ENCODE measurements at regions not wholly inside any gene's neighbourhood (a gene's known extent, or its start where the extent isn't known, plus 50 kb on each side); places are given as distances from the start of the nearest gene placed in this dataset.

- Histone ChIP-seq H3K27ac (ENCODE audit: low read length) (no peak overlapping the region), H3K9me3 (ENCODE audit: control insufficient read depth, low read depth, low read length) (no peaks in the 10 kb centered on the region), H3K4me3 (ENCODE audit: low read length) (no peak overlapping the region), H3K27me3 (ENCODE audit: control insufficient read depth, insufficient read depth, low read length) (peaks cover 26% of the 10 kb centered on the region), H3K4me1 (ENCODE audit: control insufficient read depth, insufficient read depth, low read length) (no peaks in the 10 kb centered on the region), H3K36me3 (ENCODE audit: control insufficient read depth, insufficient read depth, low read length) (no peaks in the 10 kb centered on the region)
- 80% methylated on average over 3 of the region's 11 CpGs for WGBS (ENCODE audit: insufficient coverage, low lambda C conversion rate)
- DNase-seq = no peak
Measured at GRCh38 chr15:69539345-69539744, 86.7 kb downstream of the RPLP1 start.

GRCh38 chr15:69540622-69541021, 88.0 kb downstream of the RPLP1 start:
- Histone ChIP-seq H3K4me1 (ENCODE audit: control insufficient read depth, insufficient read depth, low read length) (no peaks in the 10 kb centered on the region), H3K4me3 (ENCODE audit: low read length) (no peak overlapping the region), H3K9me3 (ENCODE audit: control insufficient read depth, low read depth, low read length) (no peaks in the 10 kb centered on the region), H3K27me3 (ENCODE audit: control insufficient read depth, insufficient read depth, low read length) (peaks cover 36% of the 10 kb centered on the region), H3K36me3 (ENCODE audit: control insufficient read depth, insufficient read depth, low read length) (no peaks in the 10 kb centered on the region), H3K27ac (ENCODE audit: low read length) (no peak overlapping the region)
- no peak for DNase-seq
- no CpG with 5 or more reads among the region's 9 CpGs for WGBS (ENCODE audit: insufficient coverage, low lambda C conversion rate)

GRCh38 chr15:69542028-69542427, 89.4 kb downstream of the RPLP1 start:
- no CpG with 5 or more reads among the region's 7 CpGs for WGBS (ENCODE audit: insufficient coverage, low lambda C conversion rate)
- DNase-seq = no peak

GRCh38 chr15:69543681-69544364, 91.2 kb downstream of the RPLP1 start:
- no CpG with 5 or more reads among the region's 1 CpG for WGBS (ENCODE audit: insufficient coverage, low lambda C conversion rate)
- no peak overlapping the region for H3K27ac ChIP-seq (ENCODE audit: low read length)
- no peak for DNase-seq
- peaks cover 56% of the 10 kb centered on the region for H3K27me3 ChIP-seq (ENCODE audit: control insufficient read depth, insufficient read depth, low read length)
- no peaks in the 10 kb centered on the region for H3K36me3 ChIP-seq (ENCODE audit: control insufficient read depth, insufficient read depth, low read length)
- H3K9me3 ChIP-seq (ENCODE audit: control insufficient read depth, low read depth, low read length) = no peaks in the 10 kb centered on the region
- no peaks in the 10 kb centered on the region for H3K4me1 ChIP-seq (ENCODE audit: control insufficient read depth, insufficient read depth, low read length)
- no peak overlapping the region for H3K4me3 ChIP-seq (ENCODE audit: low read length)

More at GRCh38 chr15:69542028-69542427, 89.4 kb downstream of the RPLP1 start:
- Histone ChIP-seq H3K4me1 (ENCODE audit: control insufficient read depth, insufficient read depth, low read length) (no peaks in the 10 kb centered on the region), H3K27me3 (ENCODE audit: control insufficient read depth, insufficient read depth, low read length) (peaks cover 43% of the 10 kb centered on the region), H3K4me3 (ENCODE audit: low read length) (no peak overlapping the region), H3K27ac (ENCODE audit: low read length) (no peak overlapping the region), H3K36me3 (ENCODE audit: control insufficient read depth, insufficient read depth, low read length) (no peaks in the 10 kb centered on the region), H3K9me3 (ENCODE audit: control insufficient read depth, low read depth, low read length) (no peaks in the 10 kb centered on the region)

GRCh38 chr15:69544365-69545113, 91.9 kb downstream of the RPLP1 start:
- H3K4me3 ChIP-seq (ENCODE audit: low read length) = no peak overlapping the region
- no peak overlapping the region for H3K27ac ChIP-seq (ENCODE audit: low read length)
- no peaks in the 10 kb centered on the region for H3K9me3 ChIP-seq (ENCODE audit: control insufficient read depth, low read depth, low read length)
- no CpG with 5 or more reads among the region's 6 CpGs for WGBS (ENCODE audit: insufficient coverage, low lambda C conversion rate)
- H3K27me3 ChIP-seq (ENCODE audit: control insufficient read depth, insufficient read depth, low read length) = peaks cover 53% of the 10 kb centered on the region
- DNase-seq = no peak
- H3K36me3 ChIP-seq (ENCODE audit: control insufficient read depth, insufficient read depth, low read length) = no peaks in the 10 kb centered on the region
- H3K4me1 ChIP-seq (ENCODE audit: control insufficient read depth, insufficient read depth, low read length) = no peaks in the 10 kb centered on the region

GRCh38 chr15:69546182-69546581, 93.6 kb downstream of the RPLP1 start:
- Histone ChIP-seq H3K36me3 (ENCODE audit: control insufficient read depth, insufficient read depth, low read length) (no peaks in the 10 kb centered on the region), H3K9me3 (ENCODE audit: control insufficient read depth, low read depth, low read length) (peaks cover 6% of the 10 kb centered on the region), H3K27me3 (ENCODE audit: control insufficient read depth, insufficient read depth, low read length) (peaks cover 58% of the 10 kb centered on the region), H3K4me3 (ENCODE audit: low read length) (no peak overlapping the region), H3K27ac (ENCODE audit: low read length) (no peak overlapping the region), H3K4me1 (ENCODE audit: control insufficient read depth, insufficient read depth, low read length) (no peaks in the 10 kb centered on the region)
- no CpG with 5 or more reads among the region's 3 CpGs for WGBS (ENCODE audit: insufficient coverage, low lambda C conversion rate)
- DNase-seq = no peak

GRCh38 chr15:69548395-69549180, 96.0 kb downstream of the RPLP1 start:
- no CpG with 5 or more reads among the region's 24 CpGs for WGBS (ENCODE audit: insufficient coverage, low lambda C conversion rate)

GRCh38 chr15:69551391-69552056, 98.9 kb downstream of the RPLP1 start:
- peaks cover 54% of the 10 kb centered on the region for H3K27me3 ChIP-seq (ENCODE audit: control insufficient read depth, insufficient read depth, low read length)
- WGBS (ENCODE audit: insufficient coverage, low lambda C conversion rate) = 70% methylated on average over 2 of the region's 5 CpGs
- no peaks in the 10 kb centered on the region for H3K36me3 ChIP-seq (ENCODE audit: control insufficient read depth, insufficient read depth, low read length)
- peaks cover 31% of the 10 kb centered on the region for H3K4me1 ChIP-seq (ENCODE audit: control insufficient read depth, insufficient read depth, low read length)
- no peak overlapping the region for H3K4me3 ChIP-seq (ENCODE audit: low read length)
- DNase-seq = no peak
- no peak overlapping the region for H3K27ac ChIP-seq (ENCODE audit: low read length)
- peaks cover 21% of the 10 kb centered on the region for H3K9me3 ChIP-seq (ENCODE audit: control insufficient read depth, low read depth, low read length)

More at GRCh38 chr15:69548395-69549180, 96.0 kb downstream of the RPLP1 start:
- no peak overlapping the region for H3K27ac ChIP-seq (ENCODE audit: low read length)
- no peak for DNase-seq
- H3K36me3 ChIP-seq (ENCODE audit: control insufficient read depth, insufficient read depth, low read length) = no peaks in the 10 kb centered on the region
- peaks cover 5% of the 10 kb centered on the region for H3K4me1 ChIP-seq (ENCODE audit: control insufficient read depth, insufficient read depth, low read length)
- H3K27me3 ChIP-seq (ENCODE audit: control insufficient read depth, insufficient read depth, low read length) = peaks cover 69% of the 10 kb centered on the region
- peaks cover 21% of the 10 kb centered on the region for H3K9me3 ChIP-seq (ENCODE audit: control insufficient read depth, low read depth, low read length)
- no peak overlapping the region for H3K4me3 ChIP-seq (ENCODE audit: low read length)

- Histone ChIP-seq H3K4me1 (ENCODE audit: control insufficient read depth, insufficient read depth, low read length) (peaks cover 38% of the 10 kb centered on the region), H3K27ac (ENCODE audit: low read length) (no peak overlapping the region), H3K9me3 (ENCODE audit: control insufficient read depth, low read depth, low read length) (peaks cover 21% of the 10 kb centered on the region), H3K27me3 (ENCODE audit: control insufficient read depth, insufficient read depth, low read length) (peaks cover 49% of the 10 kb centered on the region), H3K36me3 (ENCODE audit: control insufficient read depth, insufficient read depth, low read length) (no peaks in the 10 kb centered on the region), H3K4me3 (ENCODE audit: low read length) (no peak overlapping the region)
- WGBS (ENCODE audit: insufficient coverage, low lambda C conversion rate) = 100% methylated on average over 4 of the region's 10 CpGs
- DNase-seq = no peak
Measured at GRCh38 chr15:69552057-69552815, 99.6 kb downstream of the RPLP1 start.
